HUES64 (cell line): ENCODE measurements at regions not wholly inside any gene's neighbourhood (a gene's known extent, or its start where the extent isn't known, plus 50 kb on each side); places are given as distances from the start of the nearest gene placed in this dataset.
"Not testable (repeated sequence)": the region's sequence is repeated elsewhere in the genome, so short reads cannot be mapped to it uniquely, and the experiment has no call there.

Experiments used
- H3K27ac ChIP-seq: 2 replicates; pipeline ENCODE4 v1.7.0; 2013; ENCODE audit warnings: low read depth, low read length, inconsistent platforms
- H3K27me3 ChIP-seq: 2 replicates; pipeline ENCODE4 v1.6.1; 2013; ENCODE audit warnings: mild to moderate bottlenecking, low read length; ENCODE audit not compliant: insufficient read depth
- H3K36me3 ChIP-seq: 2 replicates; pipeline ENCODE4 v1.6.1; 2013; ENCODE audit warnings: mild to moderate bottlenecking, low read length; ENCODE audit not compliant: insufficient read depth
- H3K4me1 ChIP-seq: 2 replicates; pipeline ENCODE4 v1.6.1; 2013; ENCODE audit warnings: mild to moderate bottlenecking, low read length, moderate library complexity; ENCODE audit not compliant: insufficient read depth
- H3K4me3 ChIP-seq: 2 replicates; pipeline ENCODE4 v1.5.1; 2013; ENCODE audit warnings: mild to moderate bottlenecking, low read length, moderate library complexity
- H3K9ac ChIP-seq: 2 replicates; pipeline ENCODE4 v1.6.1; 2013; ENCODE audit warnings: mild to moderate bottlenecking, low read depth, low read length
- H3K9me3 ChIP-seq: 2 replicates; pipeline ENCODE4 v1.6.1; 2013; ENCODE audit warnings: low read depth, low read length; ENCODE audit not compliant: insufficient read depth
- WGBS: fragments of 150-250, 120-280 bp; methylation state at CpG from one replicate; pipeline ENCODE4 v1.1.7; 2013; ENCODE audit warnings: missing lambda C conversion rate; 5-methylcytosine and 5-hydroxymethylcytosine counted together

DNA sequence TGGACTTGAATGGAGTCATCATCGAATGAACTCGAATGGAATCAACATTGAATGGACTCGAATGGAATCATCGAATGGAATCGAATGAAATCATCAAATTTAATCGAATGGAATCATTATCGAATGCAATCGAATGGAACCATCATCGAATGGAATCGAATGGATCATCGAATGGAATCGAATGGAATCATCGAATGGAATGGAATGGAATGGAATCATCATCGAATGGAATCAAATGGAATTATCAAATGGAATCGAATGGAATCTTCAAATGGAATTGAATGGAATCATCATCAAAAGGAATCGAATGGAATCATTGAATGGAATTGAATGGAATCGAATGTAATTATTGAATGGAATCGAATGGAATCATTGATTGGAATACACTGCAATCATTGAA lies 610.3 kb downstream of the TP53TG3F start:
- H3K27ac ChIP-seq, H3K4me3 ChIP-seq, H3K4me1 ChIP-seq, H3K27me3 ChIP-seq, H3K9ac ChIP-seq, H3K36me3 ChIP-seq: not testable (repeated sequence)
- WGBS: 92% methylated on average over 18 of the region's 18 CpGs
- H3K9me3 ChIP-seq: peaks cover 42% of the 10 kb centered on the region

- H3K9ac ChIP-seq: no peak overlapping the region
- H3K4me1 ChIP-seq: no peaks in the 10 kb centered on the region
- H3K27ac ChIP-seq: no peak overlapping the region
- H3K4me3 ChIP-seq: no peak overlapping the region
- H3K36me3 ChIP-seq: no peaks in the 10 kb centered on the region
- peaks cover 99% of the 10 kb centered on the region for H3K9me3 ChIP-seq
- H3K27me3 ChIP-seq: no peaks in the 10 kb centered on the region
- WGBS: 92% methylated on average over 14 of the region's 14 CpGs
Observed at GRCh38 chr16:34078691-34079090, 619.3 kb downstream of the TP53TG3F start.

DNA sequence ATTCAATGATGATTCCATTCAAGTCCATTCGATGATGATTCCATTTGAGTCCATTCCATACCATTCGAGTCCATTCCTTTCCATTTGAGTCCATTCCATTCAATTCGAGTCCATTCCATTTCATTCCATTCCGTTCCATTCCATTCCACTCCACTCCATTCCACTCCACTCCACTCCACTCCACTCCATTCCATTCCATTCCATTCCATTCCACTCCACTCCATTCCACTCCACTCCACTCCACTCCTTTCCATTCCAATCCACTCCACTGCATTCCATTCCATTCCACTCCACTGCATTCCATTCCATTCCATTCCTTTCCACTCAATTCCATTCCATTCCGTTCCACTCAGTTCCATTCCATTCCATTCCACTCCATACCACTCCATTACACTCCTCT lies 625.6 kb downstream of the TP53TG3F start:
- not testable (repeated sequence) for H3K4me1 ChIP-seq

GRCh38 chr16:34095006-34095405 lies 635.6 kb downstream of the TP53TG3F start:
- not testable (repeated sequence) for H3K27me3 ChIP-seq, H3K4me3 ChIP-seq, H3K27ac ChIP-seq, H3K9ac ChIP-seq, H3K4me1 ChIP-seq, H3K36me3 ChIP-seq
- 92% methylated on average over 14 of the region's 14 CpGs for WGBS
- H3K9me3 ChIP-seq: peaks cover 94% of the 10 kb centered on the region

More for the DNA sequence above, 625.6 kb downstream of the TP53TG3F start:
- H3K36me3 ChIP-seq, H3K27me3 ChIP-seq, H3K27ac ChIP-seq, H3K9ac ChIP-seq: not testable (repeated sequence)
- WGBS: 72% methylated on average over 5 of the region's 5 CpGs
- Histone ChIP-seq H3K9me3 (peaks cover 100% of the 10 kb centered on the region), H3K4me3 (0 out of 2 replicates have a peak overlapping the region, but pooled peaks have one; percentile 23)

DNA sequence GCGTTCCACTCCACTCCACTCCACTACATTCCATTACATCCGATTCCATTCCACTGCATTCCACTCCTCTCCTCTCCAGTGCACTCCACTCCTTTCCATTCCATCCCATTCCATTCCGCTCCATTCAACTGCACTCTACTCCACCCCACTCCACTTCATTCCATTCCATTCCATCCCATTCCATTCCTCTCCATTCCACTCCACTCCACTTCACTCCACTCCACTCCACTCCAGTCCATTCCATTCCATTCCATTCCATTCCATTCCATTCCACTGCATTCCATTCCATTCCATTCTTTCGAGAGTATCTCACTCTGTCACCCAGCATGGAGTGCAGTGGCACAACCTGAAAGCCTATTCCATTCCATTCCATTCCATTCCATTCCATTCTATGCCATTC lies 637.5 kb downstream of the TP53TG3F start:
- not testable (repeated sequence) for H3K27me3 ChIP-seq, H3K4me3 ChIP-seq, H3K9ac ChIP-seq, H3K36me3 ChIP-seq, H3K4me1 ChIP-seq, H3K27ac ChIP-seq
- peaks cover 92% of the 10 kb centered on the region for H3K9me3 ChIP-seq
- 87% methylated on average over 4 of the region's 4 CpGs for WGBS

DNA sequence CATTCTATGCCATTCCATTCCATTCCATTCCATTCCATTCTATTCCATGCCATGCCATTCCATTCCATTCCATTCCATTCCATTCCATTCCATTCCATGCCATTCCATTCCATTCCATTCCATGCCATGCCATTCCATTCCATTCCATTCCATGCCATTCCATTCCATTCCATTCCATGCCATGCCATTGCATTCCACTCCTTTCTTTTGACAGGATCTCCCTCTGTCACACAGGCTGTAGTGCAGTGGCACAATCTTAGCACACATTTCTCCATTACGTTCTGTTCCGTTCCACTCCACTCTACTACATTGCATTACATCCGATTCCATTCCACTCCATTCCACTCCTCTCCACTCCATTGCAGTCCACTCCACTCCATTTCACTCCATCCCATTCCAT lies 637.9 kb downstream of the TP53TG3F start:
- not testable (repeated sequence) for H3K4me1 ChIP-seq, H3K36me3 ChIP-seq, H3K9ac ChIP-seq, H3K27ac ChIP-seq, H3K27me3 ChIP-seq, H3K4me3 ChIP-seq
- peaks cover 92% of the 10 kb centered on the region for H3K9me3 ChIP-seq
- 93% methylated on average over 3 of the region's 3 CpGs for WGBS

GRCh38 chr16:34098033-34098432 lies 638.6 kb downstream of the TP53TG3F start:
- H3K9ac ChIP-seq, H3K4me1 ChIP-seq, H3K27me3 ChIP-seq, H3K27ac ChIP-seq, H3K36me3 ChIP-seq, H3K4me3 ChIP-seq: not testable (repeated sequence)
- H3K9me3 ChIP-seq: peaks cover 91% of the 10 kb centered on the region

GRCh38 chr16:34099028-34099427 lies 639.6 kb downstream of the TP53TG3F start:
- 55% methylated on average over 2 of the region's 2 CpGs for WGBS

More at GRCh38 chr16:34099028-34099427, 639.6 kb downstream of the TP53TG3F start:
- Histone ChIP-seq H3K4me3 (0 out of 2 replicates have a peak overlapping the region, but pooled peaks have one; percentile 25), H3K9me3 (peaks cover 96% of the 10 kb centered on the region)
- H3K9ac ChIP-seq, H3K27me3 ChIP-seq, H3K27ac ChIP-seq, H3K36me3 ChIP-seq, H3K4me1 ChIP-seq: not testable (repeated sequence)
